ENCODE measurements at regions not wholly inside any gene's neighbourhood (a gene's known extent, or its start where the extent isn't known, plus 50 kb on each side); places are given as distances from the start of the nearest gene placed in this dataset.

DNA sequence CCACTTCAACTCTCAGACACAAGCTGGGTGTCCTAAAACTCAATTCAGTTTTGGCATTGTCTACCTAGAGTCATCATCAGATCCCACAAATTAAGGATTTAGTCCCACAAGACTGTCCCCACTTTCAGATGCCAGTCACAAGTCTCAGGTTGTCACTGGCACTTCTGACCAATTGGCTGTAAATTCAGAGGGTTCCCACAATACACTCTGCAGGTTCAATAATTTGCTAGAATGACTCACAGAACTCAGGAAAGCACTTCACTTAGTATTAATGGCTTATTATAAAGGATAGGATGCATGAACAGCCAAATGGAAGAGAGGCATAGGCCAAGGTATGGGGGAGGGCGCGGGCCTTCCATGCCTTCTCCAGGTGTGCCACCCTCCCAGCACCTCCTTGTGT, 209.1 kb downstream of the SREK1 start:
- TF ChIP-seq, protein P1, sequence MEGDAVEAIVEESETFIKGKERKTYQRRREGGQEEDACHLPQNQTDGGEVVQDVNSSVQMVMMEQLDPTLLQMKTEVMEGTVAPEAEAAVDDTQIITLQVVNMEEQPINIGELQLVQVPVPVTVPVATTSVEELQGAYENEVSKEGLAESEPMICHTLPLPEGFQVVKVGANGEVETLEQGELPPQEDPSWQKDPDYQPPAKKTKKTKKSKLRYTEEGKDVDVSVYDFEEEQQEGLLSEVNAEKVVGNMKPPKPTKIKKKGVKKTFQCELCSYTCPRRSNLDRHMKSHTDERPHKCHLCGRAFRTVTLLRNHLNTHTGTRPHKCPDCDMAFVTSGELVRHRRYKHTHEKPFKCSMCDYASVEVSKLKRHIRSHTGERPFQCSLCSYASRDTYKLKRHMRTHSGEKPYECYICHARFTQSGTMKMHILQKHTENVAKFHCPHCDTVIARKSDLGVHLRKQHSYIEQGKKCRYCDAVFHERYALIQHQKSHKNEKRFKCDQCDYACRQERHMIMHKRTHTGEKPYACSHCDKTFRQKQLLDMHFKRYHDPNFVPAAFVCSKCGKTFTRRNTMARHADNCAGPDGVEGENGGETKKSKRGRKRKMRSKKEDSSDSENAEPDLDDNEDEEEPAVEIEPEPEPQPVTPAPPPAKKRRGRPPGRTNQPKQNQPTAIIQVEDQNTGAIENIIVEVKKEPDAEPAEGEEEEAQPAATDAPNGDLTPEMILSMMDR (IDR thresholded peaks at IDR 0.05), result no peak
- TF ChIP-seq POLR2A (IDR thresholded peaks at IDR 0.05) (no peak), POLR2AphosphoS5 (IDR thresholded peaks at IDR 0.05) (no peak), EP300 (IDR thresholded peaks at IDR 0.05) (no peak)

Measured in upper lobe of left lung (tissue), 4 donors.